CD4-positive, alpha-beta T cell (primary cell): ENCODE measurements at regions not wholly inside any gene's neighbourhood (a gene's known extent, or its start where the extent isn't known, plus 50 kb on each side); places are given as distances from the start of the nearest gene placed in this dataset.

Source experiments
- ATAC-seq: fragments of 200-7000 bp; cut with Tn5 transposase; one replicate; pipeline ENCODE4 v1.10.0; 2022; ENCODE audit warnings: mild to moderate bottlenecking; ENCODE audit not compliant: poor library complexity
- CTCF ChIA-PET: fragments of 350-600 bp; sonication (Branson Sonifier 250); formaldehyde crosslinking; loops from one replicate; lab custom pipeline; 2021; ENCODE audit warnings: antibody characterized with exemption, inconsistent platforms; lab: Charles Lee
- POLR2A ChIA-PET: fragments of 350-600 bp; sonication (Branson Sonifier 250); formaldehyde crosslinking; loops from one replicate; lab custom pipeline; 2021; ENCODE audit warnings: antibody characterized with exemption, inconsistent platforms; lab: Charles Lee
- DNase-seq, 14 experiments: peaks; one replicate each; pipeline ENCODE4 v3.0.0-alpha.2; 2013 to 2020; ENCODE audit warnings: mixed read lengths in 2 of 14
- H3K27ac ChIP-seq, 2 donors: one replicate each; pipeline versions ENCODE4 v1.5.1 to v1.7.0; 2013; ENCODE audit warnings: low read length in 2 of 2, low read depth in 1 of 2, mild to moderate bottlenecking in 1 of 2
- H3K27me3 ChIP-seq, 2 experiments: 1 replicate in 1 of 2; 2 replicates in 1 of 2; pipeline versions ENCODE4 v1.6.1 to v1.7.0; 2013; ENCODE audit warnings: low read length in 2 of 2, control low read depth in 1 of 2, mild to moderate bottlenecking in 1 of 2, moderate library complexity in 1 of 2; ENCODE audit not compliant: insufficient read depth in 2 of 2, control insufficient read depth in 1 of 2
- H3K36me3 ChIP-seq: one replicate; pipeline ENCODE4 v1.6.1; 2013; ENCODE audit warnings: low read length, control low read depth; ENCODE audit not compliant: insufficient read depth
- H3K4me1 ChIP-seq: one replicate; pipeline ENCODE4 v1.6.1; 2013; ENCODE audit warnings: low read length, control low read depth; ENCODE audit not compliant: insufficient read depth
- H3K4me3 ChIP-seq: one replicate; pipeline ENCODE4 v1.5.1; 2013; ENCODE audit warnings: mild to moderate bottlenecking, low read length, moderate library complexity
- H3K9me3 ChIP-seq, 2 experiments: 1 replicate in 1 of 2; 2 replicates in 1 of 2; pipeline versions ENCODE4 v1.6.1 to v1.7.0; 2013; ENCODE audit warnings: low read length in 2 of 2, mild to moderate bottlenecking in 2 of 2, control low read depth in 1 of 2, moderate library complexity in 1 of 2; ENCODE audit not compliant: control insufficient read depth in 1 of 2, insufficient read depth in 1 of 2
- H3K27ac Mint-ChIP-seq: one replicate; pipeline ENCODE4 v1.8.0; 2020; ENCODE audit warnings: mixed read lengths
- H3K27me3 Mint-ChIP-seq: one replicate; pipeline ENCODE4 v1.8.0; 2021; ENCODE audit warnings: mixed read lengths
- H3K36me3 Mint-ChIP-seq: one replicate; pipeline ENCODE4 v1.8.0; 2021; ENCODE audit warnings: low read depth, mixed read lengths
- H3K4me1 Mint-ChIP-seq: one replicate; pipeline ENCODE4 v1.8.0; 2021; ENCODE audit warnings: low read depth, mixed read lengths
- H3K4me3 Mint-ChIP-seq: one replicate; pipeline ENCODE4 v1.8.0; 2020; ENCODE audit warnings: mild to moderate bottlenecking, mixed read lengths
- H3K9me3 Mint-ChIP-seq: one replicate; pipeline ENCODE4 v1.8.0; 2020; ENCODE audit warnings: mixed read lengths
- intact Hi-C, 2 experiments: fragments of 100-400 bp; cut with DNase I in 1 of 2; cut with micrococcal nuclease in 1 of 2; formaldehyde crosslinking; loops; one replicate each; pipeline versions ENCODE4 v1.15.1 to v1.9.0; 2023 to 2025; cut with DNase I, micrococcal nuclease
- TF ChIP-seq, protein P1 (sequence below): fragments of 200-600 bp; IDR thresholded peaks from one replicate; pipeline ENCODE4 v1.8.0; 2022; ENCODE audit warnings: antibody characterized with exemption, mild to moderate bottlenecking

DNA sequence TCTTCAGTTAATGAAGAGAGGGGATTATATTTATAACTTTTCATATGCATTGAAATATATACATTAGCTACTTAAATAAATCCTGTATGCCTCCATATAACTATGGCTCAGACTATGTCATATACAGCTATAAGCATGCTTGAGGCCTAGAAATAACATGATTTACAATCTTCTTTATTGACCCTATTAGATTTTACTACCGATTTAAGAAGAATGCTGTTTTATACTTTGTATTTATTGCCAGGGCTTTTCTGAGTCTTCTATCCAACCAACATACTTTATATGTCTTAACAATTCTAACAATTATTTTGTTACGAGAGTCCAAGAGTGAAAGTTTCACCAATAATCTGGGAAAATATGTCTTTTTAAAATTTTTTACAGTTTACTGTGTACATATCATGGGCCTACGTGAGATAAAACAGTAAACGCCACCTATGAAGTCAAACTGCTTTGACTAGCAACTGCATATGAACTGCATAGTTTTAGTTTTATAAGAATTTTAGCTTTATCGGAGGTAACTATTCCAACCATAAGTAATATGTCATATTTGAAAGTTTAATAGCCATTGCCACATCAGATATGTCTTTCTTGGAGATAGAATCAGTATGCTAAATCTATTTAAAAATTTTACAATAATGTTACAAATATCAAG, 861.0 kb downstream of the USP25 start:
- Histone ChIP-seq H3K27ac (no peak overlapping the region), H3K36me3 (no peaks in the 10 kb centered on the region), H3K9me3 (peaks cover 0 to 8% of the 10 kb centered on the region in 2 experiments), H3K4me1 (no peaks in the 10 kb centered on the region), H3K27me3 (no peaks in the 10 kb centered on the region), H3K4me3 (no peak overlapping the region)
- H3K36me3 Mint-ChIP-seq = no peaks in the 10 kb centered on the region
- POLR2A ChIA-PET = no interaction called here
- CTCF ChIA-PET = no interaction called here
- ATAC-seq (no peak), DNase-seq (no peak)
- intact Hi-C loops = no loop called here
- H3K27me3 Mint-ChIP-seq = no peaks in the 10 kb centered on the region
- no peak overlapping the region for H3K27ac Mint-ChIP-seq
- H3K4me3 Mint-ChIP-seq = no peak overlapping the region
- TF ChIP-seq, protein P1, sequence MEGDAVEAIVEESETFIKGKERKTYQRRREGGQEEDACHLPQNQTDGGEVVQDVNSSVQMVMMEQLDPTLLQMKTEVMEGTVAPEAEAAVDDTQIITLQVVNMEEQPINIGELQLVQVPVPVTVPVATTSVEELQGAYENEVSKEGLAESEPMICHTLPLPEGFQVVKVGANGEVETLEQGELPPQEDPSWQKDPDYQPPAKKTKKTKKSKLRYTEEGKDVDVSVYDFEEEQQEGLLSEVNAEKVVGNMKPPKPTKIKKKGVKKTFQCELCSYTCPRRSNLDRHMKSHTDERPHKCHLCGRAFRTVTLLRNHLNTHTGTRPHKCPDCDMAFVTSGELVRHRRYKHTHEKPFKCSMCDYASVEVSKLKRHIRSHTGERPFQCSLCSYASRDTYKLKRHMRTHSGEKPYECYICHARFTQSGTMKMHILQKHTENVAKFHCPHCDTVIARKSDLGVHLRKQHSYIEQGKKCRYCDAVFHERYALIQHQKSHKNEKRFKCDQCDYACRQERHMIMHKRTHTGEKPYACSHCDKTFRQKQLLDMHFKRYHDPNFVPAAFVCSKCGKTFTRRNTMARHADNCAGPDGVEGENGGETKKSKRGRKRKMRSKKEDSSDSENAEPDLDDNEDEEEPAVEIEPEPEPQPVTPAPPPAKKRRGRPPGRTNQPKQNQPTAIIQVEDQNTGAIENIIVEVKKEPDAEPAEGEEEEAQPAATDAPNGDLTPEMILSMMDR = no peak
- H3K4me1 Mint-ChIP-seq = no peaks in the 10 kb centered on the region
- no peaks in the 10 kb centered on the region for H3K9me3 Mint-ChIP-seq

DNA sequence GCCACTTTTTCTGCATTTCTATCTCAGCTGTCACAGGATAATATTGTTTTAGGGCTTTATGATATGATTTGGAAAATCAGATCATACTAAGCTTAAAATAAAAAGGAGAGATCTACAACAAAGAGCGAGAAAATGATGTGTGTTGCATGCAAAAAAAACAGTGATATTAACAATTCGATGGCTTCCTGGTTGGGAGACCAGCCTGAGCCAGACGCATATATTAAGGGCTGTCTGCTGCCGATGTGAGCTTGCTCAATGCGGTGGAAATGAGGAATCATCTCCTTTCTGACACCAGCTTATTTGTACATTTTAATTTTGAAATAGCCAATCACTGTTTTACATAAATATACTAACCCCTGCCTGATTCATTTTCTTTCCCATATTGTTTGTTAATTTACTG, 862.6 kb downstream of the USP25 start:
- no peak overlapping the region for H3K27ac Mint-ChIP-seq

DNA sequence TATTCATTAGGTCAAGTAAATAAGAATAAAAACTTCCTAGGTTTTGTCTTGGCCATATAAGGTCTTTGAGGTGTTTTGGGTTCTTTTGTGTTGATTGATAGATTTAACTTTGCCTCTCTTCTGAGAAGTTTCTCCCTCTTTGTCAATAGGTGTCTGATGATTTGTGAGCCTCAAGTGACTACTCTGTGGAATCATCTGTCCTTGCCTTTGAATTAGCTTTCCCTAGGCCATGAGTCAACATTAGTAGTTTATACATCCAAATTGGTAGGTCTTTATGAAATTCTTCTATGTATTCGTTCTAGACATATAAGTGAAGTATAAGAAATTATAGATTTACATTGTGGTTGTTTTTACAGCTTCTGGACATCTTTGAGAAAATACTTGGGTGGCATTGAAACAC, 864.4 kb downstream of the USP25 start:
- peaks cover 0 to 6% of the 10 kb centered on the region in 2 experiments for H3K9me3 ChIP-seq
- Mint-ChIP-seq H3K36me3 (no peaks in the 10 kb centered on the region), H3K4me3 (no peak overlapping the region), H3K27ac (no peak overlapping the region), H3K4me1 (no peaks in the 10 kb centered on the region), H3K27me3 (no peaks in the 10 kb centered on the region), H3K9me3 (no peaks in the 10 kb centered on the region)
- H3K27ac ChIP-seq = no peak overlapping the region
- no peaks in the 10 kb centered on the region for H3K4me1 ChIP-seq
- ATAC-seq (no peak), DNase-seq (no peak)
- ChIA-PET POLR2A (no interaction called here), CTCF (no interaction called here)
- H3K27me3 ChIP-seq = no peaks in the 10 kb centered on the region
- no peaks in the 10 kb centered on the region for H3K36me3 ChIP-seq
- H3K4me3 ChIP-seq = no peak overlapping the region
- TF ChIP-seq, protein P1 = no peak
- intact Hi-C loops = no loop called here

More for the DNA sequence above, 862.6 kb downstream of the USP25 start:
- H3K36me3 Mint-ChIP-seq = no peaks in the 10 kb centered on the region
- ChIA-PET POLR2A (no interaction called here), CTCF (no interaction called here)
- Histone ChIP-seq H3K4me3 (no peak overlapping the region), H3K36me3 (no peaks in the 10 kb centered on the region), H3K27me3 (no peaks in the 10 kb centered on the region), H3K9me3 (peaks cover 0 to 8% of the 10 kb centered on the region in 2 experiments), H3K27ac (no peak overlapping the region), H3K4me1 (no peaks in the 10 kb centered on the region)
- DNase-seq = no peak
- TF ChIP-seq, protein P1 = no peak
- no peaks in the 10 kb centered on the region for H3K4me1 Mint-ChIP-seq
- H3K9me3 Mint-ChIP-seq = no peaks in the 10 kb centered on the region
- intact Hi-C loops = no loop called here
- no peak for ATAC-seq
- no peak overlapping the region for H3K4me3 Mint-ChIP-seq
- no peaks in the 10 kb centered on the region for H3K27me3 Mint-ChIP-seq
